ENCODE measurements at regions not wholly inside any gene's neighbourhood (a gene's known extent, or its start where the extent isn't known, plus 50 kb on each side); places are given as distances from the start of the nearest gene placed in this dataset.

GRCh38 chr4:26071688-26072087 lies 157.7 kb downstream of the SMIM20 start:
- DNase-seq (ENCODE audit: low spot score), result no peak

GRCh38 chr4:26073886-26074560 lies 160.0 kb downstream of the SMIM20 start:
- no peak for DNase-seq (ENCODE audit: low spot score)

- DNase-seq (ENCODE audit: low spot score), result no peak
These were observed 160.9 kb downstream of the SMIM20 start for GRCh38 chr4:26074712-26075430.

GRCh38 chr4:26075583-26075982 lies 161.6 kb downstream of the SMIM20 start:
- no peak for DNase-seq (ENCODE audit: low spot score)

GRCh38 chr4:26076000-26076587 lies 162.1 kb downstream of the SMIM20 start:
- DNase-seq (ENCODE audit: low spot score), result no peak

GRCh38 chr4:26076896-26077295 lies 162.9 kb downstream of the SMIM20 start:
- DNase-seq (ENCODE audit: low spot score), result no peak

- no peak for DNase-seq (ENCODE audit: low spot score)
These were observed 163.7 kb downstream of the SMIM20 start for GRCh38 chr4:26077756-26078155.

- no peak for DNase-seq (ENCODE audit: low spot score)
These were observed 167.0 kb downstream of the SMIM20 start for GRCh38 chr4:26080870-26081628.

GRCh38 chr4:26081795-26082498 lies 167.9 kb downstream of the SMIM20 start:
- DNase-seq (ENCODE audit: low spot score), result no peak

- no peak for DNase-seq (ENCODE audit: low spot score)
These were observed 168.5 kb downstream of the SMIM20 start for GRCh38 chr4:26082565-26082964.

- DNase-seq (ENCODE audit: low spot score), result peak; percentile 74
These were observed 170.0 kb downstream of the SMIM20 start for GRCh38 chr4:26083987-26084386.

- no peak for DNase-seq (ENCODE audit: low spot score)
These were observed 170.4 kb downstream of the SMIM20 start for GRCh38 chr4:26084414-26084813.

GRCh38 chr4:26085551-26085950 lies 171.5 kb downstream of the SMIM20 start:
- no peak for DNase-seq (ENCODE audit: low spot score)

- no peak for DNase-seq (ENCODE audit: low spot score)
These were observed 172.8 kb downstream of the SMIM20 start for GRCh38 chr4:26086621-26087441.

- DNase-seq (ENCODE audit: low spot score), result peak; percentile 18
These were observed 174.5 kb downstream of the SMIM20 start for GRCh38 chr4:26088433-26088928.

GRCh38 chr4:26093551-26093950 lies 179.5 kb downstream of the SMIM20 start:
- no peak for DNase-seq (ENCODE audit: low spot score)

- DNase-seq (ENCODE audit: low spot score), result no peak
These were observed 180.1 kb downstream of the SMIM20 start for GRCh38 chr4:26094076-26094475.

GRCh38 chr4:26094911-26095310 lies 180.9 kb downstream of the SMIM20 start:
- no peak for DNase-seq (ENCODE audit: low spot score)

GRCh38 chr4:26099967-26100366 lies 185.9 kb downstream of the SMIM20 start:
- DNase-seq (ENCODE audit: low spot score), result no peak

- DNase-seq (ENCODE audit: low spot score), result no peak
These were observed 187.0 kb downstream of the SMIM20 start for GRCh38 chr4:26101011-26101410.
